CD14-positive monocyte (primary cell): ENCODE measurements at regions not wholly inside any gene's neighbourhood (a gene's known extent, or its start where the extent isn't known, plus 50 kb on each side); places are given as distances from the start of the nearest gene placed in this dataset.

Source experiments
- DNase-seq, 3 donors: peaks; one replicate each; pipeline ENCODE4 v3.0.0-alpha.2; 2011 to 2022
- H2AFZ ChIP-seq: 2 replicates; pipeline ENCODE4 v1.6.0; 2012; ENCODE audit warnings: mild to moderate bottlenecking, low read depth, low read length, inconsistent platforms; ENCODE audit not compliant: insufficient read depth, poor library complexity, severe bottlenecking
- H3K27ac ChIP-seq, 2 donors: 1 replicate in 1 of 2; 2 replicates in 1 of 2; pipeline ENCODE4 v1.5.1; 2012 to 2013; ENCODE audit warnings: low read length in 2 of 2, control low read depth in 1 of 2, inconsistent platforms in 1 of 2, low read depth in 1 of 2, mild to moderate bottlenecking in 1 of 2
- H3K27me3 ChIP-seq, 2 donors: one replicate each; pipeline versions ENCODE4 v1.6.0 to v1.6.1; 2011 to 2013; ENCODE audit warnings: low read length in 2 of 2; ENCODE audit not compliant: control insufficient read depth in 2 of 2, insufficient read depth in 2 of 2
- H3K36me3 ChIP-seq, 2 donors: replicated peaks in 1 of 2; 1 replicate in 1 of 2; 2 replicates in 1 of 2; pipeline versions ENCODE4 v1.5.1 to v1.6.1; 2012 to 2013; ENCODE audit warnings: low read length in 2 of 2, control low read depth in 1 of 2, inconsistent platforms in 1 of 2, mild to moderate bottlenecking in 1 of 2; ENCODE audit not compliant: insufficient read depth in 2 of 2, control insufficient read depth in 1 of 2
- H3K4me1 ChIP-seq, 2 donors: 1 replicate in 1 of 2; 2 replicates in 1 of 2; pipeline versions ENCODE4 v1.5.1 to v1.6.1; 2012 to 2013; ENCODE audit warnings: low read length in 2 of 2, control low read depth in 1 of 2, inconsistent platforms in 1 of 2, mild to moderate bottlenecking in 1 of 2, moderate library complexity in 1 of 2; ENCODE audit not compliant: insufficient read depth in 2 of 2, control insufficient read depth in 1 of 2
- H3K4me2 ChIP-seq: replicated peaks from 2 replicates; pipeline ENCODE3; 2012; ENCODE audit warnings: low read length, moderate library complexity, mild to moderate bottlenecking; ENCODE audit not compliant: poor library complexity, severe bottlenecking; ENCODE audit errors: extremely low read depth
- H3K4me3 ChIP-seq, 3 experiments: fragments of 200-600 bp in 1 of 3; sonication (generic) in 1 of 3; replicated peaks in 1 of 3; 1 replicate in 2 of 3; 2 replicates in 1 of 3; pipeline ENCODE4 v1.5.1; 2011 to 2013; ENCODE audit warnings: low read length in 3 of 3, mild to moderate bottlenecking in 3 of 3, control low read depth in 2 of 3, low read depth in 2 of 3, inconsistent platforms in 1 of 3, moderate library complexity in 1 of 3
- H3K79me2 ChIP-seq: 2 replicates; pipeline ENCODE4 v1.6.0; 2012; ENCODE audit warnings: mild to moderate bottlenecking, control low read depth, inconsistent platforms, low read length, moderate library complexity; ENCODE audit not compliant: insufficient read depth
- H3K9ac ChIP-seq: 2 replicates; pipeline ENCODE4 v1.6.0; 2017; ENCODE audit warnings: low read length, mild to moderate bottlenecking; ENCODE audit not compliant: insufficient read depth, poor library complexity, severe bottlenecking
- H3K9me3 ChIP-seq, 2 donors: replicated peaks in 1 of 2; 1 replicate in 1 of 2; 2 replicates in 1 of 2; pipeline versions ENCODE4 v1.5.1 to v1.6.1; 2012 to 2013; ENCODE audit warnings: low read length in 2 of 2, control low read depth in 1 of 2; ENCODE audit not compliant: control insufficient read depth in 1 of 2, insufficient read depth in 1 of 2
- H4K20me1 ChIP-seq: 2 replicates; pipeline ENCODE4 v1.6.0; 2012; ENCODE audit warnings: mild to moderate bottlenecking, low read length, control low read depth, moderate library complexity; ENCODE audit not compliant: insufficient read depth
- H3K27ac Mint-ChIP-seq, 7 donors: one replicate each; pipeline ENCODE4 v1.8.0; 2020; ENCODE audit warnings: mild to moderate bottlenecking in 7 of 7, mixed read lengths in 7 of 7, moderate library complexity in 6 of 7, inconsistent platforms in 2 of 7
- H3K27me3 Mint-ChIP-seq, 3 donors: one replicate each; pipeline ENCODE4 v1.8.0; 2021 to 2022; ENCODE audit warnings: low read depth in 3 of 3, mild to moderate bottlenecking in 3 of 3, mixed read lengths in 3 of 3, moderate library complexity in 3 of 3, inconsistent platforms in 1 of 3
- H3K36me3 Mint-ChIP-seq, 2 donors: one replicate each; pipeline ENCODE4 v1.8.0; 2020; ENCODE audit warnings: mixed read lengths in 2 of 2, inconsistent platforms in 1 of 2, mild to moderate bottlenecking in 1 of 2
- H3K4me1 Mint-ChIP-seq: one replicate; pipeline ENCODE4 v1.8.0; 2020; ENCODE audit warnings: mild to moderate bottlenecking, mixed read lengths
- H3K4me3 Mint-ChIP-seq, 2 donors: one replicate each; pipeline ENCODE4 v1.8.0; 2020; ENCODE audit warnings: mild to moderate bottlenecking in 2 of 2, mixed read lengths in 2 of 2, moderate library complexity in 1 of 2
- H3K9me3 Mint-ChIP-seq, 7 donors: one replicate each; pipeline ENCODE4 v1.8.0; 2020 to 2022; ENCODE audit warnings: mixed read lengths in 7 of 7, mild to moderate bottlenecking in 6 of 7, moderate library complexity in 6 of 7, inconsistent platforms in 2 of 7
- WGBS: methylation state at CpG from one replicate; pipeline ENCODE4 v1.1.5; 2013; ENCODE audit warnings: missing lambda C conversion rate; ENCODE audit not compliant: insufficient coverage; 5-methylcytosine and 5-hydroxymethylcytosine counted together
- intact Hi-C, 2 donors: fragments of 100-400 bp; cut with micrococcal nuclease; formaldehyde crosslinking; loops; one replicate each; pipeline versions ENCODE4 v1.15.0 to v1.15.1; 2023
- TF ChIP-seq, protein P1 (sequence below): fragments of 200-600 bp; IDR thresholded peaks from one replicate; pipeline ENCODE4 v1.8.0; 2022; ENCODE audit warnings: antibody characterized with exemption, mild to moderate bottlenecking

GRCh38 chr2:134152045-134153010 lies 101.5 kb upstream of the MGAT5 start:
- Histone ChIP-seq H3K4me1 (peaks cover 40 to 43% of the 10 kb centered on the region in 2 donors), H3K27me3 (no peaks in the 10 kb centered on the region), H4K20me1 (peaks cover 42% of the 10 kb centered on the region), H3K4me2 (no peak overlapping the region), H2AFZ (no peak overlapping the region), H3K27ac (peak overlapping the region; percentile 36 to 71), H3K4me3 (no peak overlapping the region), H3K9ac (no peak overlapping the region), H3K36me3 (peaks cover 0 to 9% of the 10 kb centered on the region in 2 donors), H3K79me2 (peaks cover 46% of the 10 kb centered on the region), H3K9me3 (no peaks in the 10 kb centered on the region)
- TF ChIP-seq, protein P1, sequence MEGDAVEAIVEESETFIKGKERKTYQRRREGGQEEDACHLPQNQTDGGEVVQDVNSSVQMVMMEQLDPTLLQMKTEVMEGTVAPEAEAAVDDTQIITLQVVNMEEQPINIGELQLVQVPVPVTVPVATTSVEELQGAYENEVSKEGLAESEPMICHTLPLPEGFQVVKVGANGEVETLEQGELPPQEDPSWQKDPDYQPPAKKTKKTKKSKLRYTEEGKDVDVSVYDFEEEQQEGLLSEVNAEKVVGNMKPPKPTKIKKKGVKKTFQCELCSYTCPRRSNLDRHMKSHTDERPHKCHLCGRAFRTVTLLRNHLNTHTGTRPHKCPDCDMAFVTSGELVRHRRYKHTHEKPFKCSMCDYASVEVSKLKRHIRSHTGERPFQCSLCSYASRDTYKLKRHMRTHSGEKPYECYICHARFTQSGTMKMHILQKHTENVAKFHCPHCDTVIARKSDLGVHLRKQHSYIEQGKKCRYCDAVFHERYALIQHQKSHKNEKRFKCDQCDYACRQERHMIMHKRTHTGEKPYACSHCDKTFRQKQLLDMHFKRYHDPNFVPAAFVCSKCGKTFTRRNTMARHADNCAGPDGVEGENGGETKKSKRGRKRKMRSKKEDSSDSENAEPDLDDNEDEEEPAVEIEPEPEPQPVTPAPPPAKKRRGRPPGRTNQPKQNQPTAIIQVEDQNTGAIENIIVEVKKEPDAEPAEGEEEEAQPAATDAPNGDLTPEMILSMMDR = no peak
- DNase-seq = peak; percentile 13 to 22 (median 20)
- Mint-ChIP-seq H3K4me3 (no peak overlapping the region), H3K27ac (peak overlapping the region; percentile 25 to 88 (median 75)), H3K4me1 (peaks cover 61% of the 10 kb centered on the region), H3K36me3 (peaks cover 16 to 22% of the 10 kb centered on the region in 2 donors), H3K9me3 (peaks cover 0 to 9% (median 3%) of the 10 kb centered on the region in 7 donors), H3K27me3 (no peaks in the 10 kb centered on the region)
- intact Hi-C loops = no loop called here
- 90% methylated on average over 17 of the region's 23 CpGs for WGBS

GRCh38 chr2:134153294-134153880 lies 100.5 kb upstream of the MGAT5 start:
- intact Hi-C loops = no loop called here
- Mint-ChIP-seq H3K27me3 (no peaks in the 10 kb centered on the region), H3K27ac (peak overlapping the region in 4 of 7 donors; percentile 4 to 83 (median 58)), H3K4me1 (peaks cover 59% of the 10 kb centered on the region), H3K36me3 (peaks cover 16 to 19% of the 10 kb centered on the region in 2 donors), H3K4me3 (no peak overlapping the region), H3K9me3 (peaks cover 0 to 9% (median 3%) of the 10 kb centered on the region in 7 donors)
- no peak overlapping the region for H2AFZ ChIP-seq
- H3K27me3 ChIP-seq = no peaks in the 10 kb centered on the region
- H3K9ac ChIP-seq = no peak overlapping the region
- peaks cover 51% of the 10 kb centered on the region for H3K79me2 ChIP-seq
- H3K27ac ChIP-seq = peak overlapping the region in 1 of 2 donors; percentile 71
- peaks cover 42% of the 10 kb centered on the region for H4K20me1 ChIP-seq
- no peak for DNase-seq
- no peak overlapping the region for H3K4me2 ChIP-seq
- 100% methylated on average over 1 of the region's 7 CpGs for WGBS
- TF ChIP-seq, protein P1 = no peak
- no peaks in the 10 kb centered on the region for H3K9me3 ChIP-seq
- H3K36me3 ChIP-seq = peaks cover 0 to 9% of the 10 kb centered on the region in 2 donors
- no peak overlapping the region for H3K4me3 ChIP-seq
- peaks cover 40 to 43% of the 10 kb centered on the region in 2 donors for H3K4me1 ChIP-seq
